GM19468 (cell line): ENCODE measurements at regions not wholly inside any gene's neighbourhood (a gene's known extent, or its start where the extent isn't known, plus 50 kb on each side); places are given as distances from the start of the nearest gene placed in this dataset.

ENCODE experiments used
- ATAC-seq: cut with Tn5 transposase; IDR thresholded peaks from one replicate; pipeline ENCODE4 v1.9.1; 2021; ENCODE audit warnings: mild to moderate bottlenecking, moderate library complexity, moderate number of reproducible peaks; ENCODE audit not compliant: unreplicated experiment; ENCODE audit errors: extremely low read depth

DNA sequence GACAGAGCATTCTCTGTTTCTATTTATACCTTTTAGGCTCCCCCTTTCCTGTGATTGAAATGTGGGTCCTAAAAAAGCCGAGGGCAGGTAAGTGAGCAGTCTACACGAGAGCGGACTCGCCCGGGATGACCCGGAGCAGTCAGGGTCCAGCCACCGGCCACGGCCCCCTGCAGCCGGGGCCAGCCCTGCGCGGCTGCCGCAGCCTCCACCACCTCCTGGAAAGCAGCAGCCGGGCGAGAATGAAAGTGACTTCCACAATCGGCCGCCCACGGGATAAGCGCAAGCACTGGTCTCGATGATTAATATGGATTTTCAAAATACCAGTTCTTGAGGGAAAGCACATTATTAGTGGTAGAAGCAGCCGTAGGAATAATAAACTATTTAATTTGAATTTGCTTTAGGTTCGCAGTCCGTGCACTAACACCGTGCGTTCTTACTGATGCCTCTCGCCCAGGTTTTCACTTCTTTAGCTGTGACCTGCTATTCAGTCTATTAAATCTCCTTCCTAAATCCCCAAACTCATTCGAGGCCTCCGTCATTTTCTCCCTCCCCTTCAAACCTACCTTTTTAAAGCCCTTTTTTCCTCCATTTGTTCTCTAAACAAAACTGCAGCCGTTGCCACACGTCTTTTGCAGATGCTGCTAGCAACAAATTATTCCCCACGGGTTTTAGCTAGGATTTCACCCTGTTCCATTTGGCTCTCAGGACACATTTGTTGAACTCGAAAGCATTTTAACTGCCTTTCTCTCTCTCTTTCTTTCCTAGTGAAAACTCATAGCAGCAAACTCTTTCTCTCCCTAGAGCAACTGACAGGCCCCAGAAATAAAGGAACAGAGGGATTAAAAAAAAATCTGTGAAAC lies 1015.1 kb upstream of the PIK3C3 start:
- ATAC-seq, result no peak

DNA sequence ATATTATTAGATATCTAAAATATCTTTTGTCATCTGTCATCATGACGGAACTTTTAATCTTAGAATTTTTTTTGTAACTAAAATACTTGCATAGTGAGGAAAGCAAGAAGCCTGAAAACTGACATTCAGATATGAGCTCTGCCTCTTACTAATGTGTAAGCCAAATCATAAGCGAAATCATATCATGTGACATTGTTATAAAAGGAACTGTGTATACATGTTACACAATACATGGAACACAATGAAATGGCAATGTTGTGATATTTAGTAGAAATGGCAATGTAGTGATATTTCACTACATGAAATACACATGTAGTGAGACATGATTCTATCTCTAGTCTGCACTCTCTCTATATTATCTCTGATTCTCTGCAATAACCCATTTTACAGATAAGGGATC lies 1016.4 kb upstream of the PIK3C3 start:
- no peak for ATAC-seq

DNA sequence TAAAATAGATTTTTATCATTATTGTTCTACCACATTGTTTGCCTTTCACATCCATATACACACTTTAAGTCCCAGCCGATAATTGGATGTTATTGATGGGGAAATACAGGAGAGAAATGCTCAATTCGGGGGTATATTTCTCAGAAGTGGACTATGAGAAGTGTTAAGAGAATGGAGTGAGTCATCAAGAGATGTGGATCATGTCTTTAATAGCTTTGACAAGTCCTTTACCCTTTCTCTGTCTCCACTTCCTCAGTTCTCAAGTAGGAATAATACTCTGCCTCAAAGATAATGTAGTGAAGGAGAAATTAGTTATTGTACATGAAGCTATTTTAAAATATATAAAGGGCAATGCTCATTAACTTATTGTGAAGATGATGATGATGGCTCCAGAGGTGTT lies 1017.6 kb upstream of the PIK3C3 start:
- ATAC-seq, result no peak

DNA sequence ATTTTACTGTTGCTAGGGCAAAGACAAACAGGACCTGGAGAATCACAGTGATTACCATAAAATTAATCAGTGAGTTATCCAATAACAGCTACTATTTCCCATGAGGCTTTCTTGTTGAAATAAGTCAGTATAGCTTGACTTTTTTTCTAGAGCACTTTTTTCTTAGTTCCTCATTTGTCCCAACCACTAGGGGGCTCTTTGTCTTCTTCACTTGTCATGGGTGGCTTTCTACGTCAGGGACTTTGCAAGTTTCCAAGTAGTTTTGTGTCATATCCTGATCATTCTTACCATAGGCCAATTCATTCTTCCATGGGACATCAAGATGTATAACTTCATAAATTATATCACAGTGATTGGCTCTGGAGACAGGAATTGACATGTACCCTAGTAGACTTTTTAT lies 1019.6 kb upstream of the PIK3C3 start:
- no peak for ATAC-seq

DNA sequence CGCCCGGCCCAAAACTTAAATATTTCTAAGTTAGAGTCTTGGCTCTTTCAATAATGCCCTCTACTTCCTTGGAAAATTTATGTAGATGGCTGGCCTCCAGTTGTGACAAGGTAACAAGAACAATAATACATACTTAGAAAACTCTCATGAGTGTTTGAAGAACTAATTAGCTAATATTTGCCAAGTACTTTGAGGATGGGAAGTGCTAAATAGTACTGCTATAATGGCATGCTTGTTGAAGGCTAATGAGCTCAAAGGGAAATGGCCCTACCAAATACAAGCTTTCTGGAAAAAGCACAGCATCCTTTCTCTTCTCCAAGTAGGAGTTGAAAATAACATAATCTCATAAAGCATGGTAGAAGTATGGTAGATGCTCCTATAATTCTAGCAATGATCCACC lies 1022.2 kb upstream of the PIK3C3 start:
- no peak for ATAC-seq

DNA sequence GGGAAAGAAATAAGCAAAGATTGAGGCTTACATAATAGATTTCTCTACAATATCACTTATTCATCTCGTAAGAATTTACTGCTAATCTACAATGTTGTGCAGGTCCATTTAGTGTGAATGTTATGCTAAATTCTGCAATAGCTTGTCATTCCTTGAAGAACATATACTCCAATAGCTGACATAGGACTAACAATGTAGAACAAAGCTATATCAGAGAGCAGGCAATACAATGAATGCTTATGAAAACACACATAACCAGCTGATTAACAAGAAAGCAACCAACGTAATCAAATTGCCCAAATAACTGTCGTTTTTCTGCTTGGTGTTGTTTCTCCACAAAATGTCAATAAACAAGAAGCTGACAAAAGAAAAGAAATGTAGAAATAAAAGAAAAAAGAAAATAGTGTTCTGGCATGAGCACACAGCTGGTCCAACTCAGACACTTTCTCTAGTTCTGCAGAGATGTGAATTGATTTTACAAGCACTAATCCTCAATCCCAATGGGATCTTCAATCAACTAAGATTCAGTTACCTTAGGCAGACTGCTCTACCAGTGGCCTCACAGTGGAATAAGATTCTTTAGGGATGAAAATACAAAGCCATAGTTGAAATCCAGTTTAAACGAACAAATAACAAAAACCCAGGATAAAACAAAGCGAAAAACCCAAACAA lies 1024.7 kb upstream of the PIK3C3 start:
- no peak for ATAC-seq

DNA sequence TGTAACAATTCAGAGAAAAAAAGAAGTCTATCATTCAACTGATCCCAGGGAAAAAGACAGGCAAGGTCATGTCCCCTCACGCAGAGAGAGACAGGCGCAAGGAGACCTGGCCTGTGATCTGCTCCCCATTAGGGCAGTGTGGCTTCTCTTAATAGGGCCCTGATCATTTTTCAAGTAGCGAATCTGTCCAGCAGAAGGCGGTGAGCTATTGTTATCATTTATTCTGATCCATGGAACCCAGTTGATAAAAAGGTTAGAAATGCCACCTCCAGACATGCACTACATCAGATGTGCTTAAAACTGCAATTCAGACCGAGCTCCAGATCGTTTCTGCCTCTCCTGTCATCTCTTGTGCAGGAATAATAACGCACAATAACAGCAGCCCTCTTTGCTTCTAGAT lies 1025.6 kb upstream of the PIK3C3 start:
- ATAC-seq, result no peak

DNA sequence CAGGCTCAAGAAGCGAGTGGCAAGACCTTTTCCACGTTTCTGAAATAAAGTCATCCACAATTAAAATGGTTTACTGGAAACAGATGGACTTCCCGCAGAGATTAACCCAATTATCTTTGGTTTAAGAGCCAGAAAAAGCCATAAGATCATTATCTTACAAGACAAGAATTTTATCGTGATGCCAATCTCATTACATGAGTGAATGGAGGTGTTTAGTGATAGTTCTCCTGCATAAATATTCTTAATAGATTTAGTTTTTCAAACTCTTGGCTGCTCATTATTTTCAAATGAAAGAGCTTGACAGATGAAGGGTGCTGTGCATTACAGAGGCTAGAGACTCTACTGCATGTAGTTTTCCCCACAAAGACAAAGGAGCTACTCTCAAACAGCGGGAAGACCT lies 1028.4 kb upstream of the PIK3C3 start:
- no peak for ATAC-seq

DNA sequence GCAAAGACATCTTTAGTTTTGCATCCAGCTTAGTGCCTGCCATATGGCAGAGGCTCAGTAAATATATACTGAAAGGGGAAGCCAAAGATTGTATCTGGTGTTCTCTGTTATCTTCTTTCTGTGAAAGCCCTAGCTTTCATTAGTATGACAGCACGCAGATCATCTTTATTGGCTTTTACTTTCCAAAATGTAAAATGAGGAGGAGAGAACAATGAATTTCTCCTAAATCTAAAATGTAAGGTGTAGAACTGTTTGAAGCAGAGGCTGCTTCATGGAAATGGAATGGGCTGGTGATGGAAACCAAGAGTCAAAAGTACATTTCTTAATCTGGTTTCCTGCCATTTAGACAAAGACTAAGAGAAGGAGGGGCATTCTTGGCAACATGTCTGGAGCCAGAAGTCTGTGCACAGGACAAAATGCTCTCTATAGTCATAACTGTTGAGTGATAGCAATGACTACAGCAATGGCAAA lies 1029.9 kb upstream of the PIK3C3 start:
- no peak for ATAC-seq

DNA sequence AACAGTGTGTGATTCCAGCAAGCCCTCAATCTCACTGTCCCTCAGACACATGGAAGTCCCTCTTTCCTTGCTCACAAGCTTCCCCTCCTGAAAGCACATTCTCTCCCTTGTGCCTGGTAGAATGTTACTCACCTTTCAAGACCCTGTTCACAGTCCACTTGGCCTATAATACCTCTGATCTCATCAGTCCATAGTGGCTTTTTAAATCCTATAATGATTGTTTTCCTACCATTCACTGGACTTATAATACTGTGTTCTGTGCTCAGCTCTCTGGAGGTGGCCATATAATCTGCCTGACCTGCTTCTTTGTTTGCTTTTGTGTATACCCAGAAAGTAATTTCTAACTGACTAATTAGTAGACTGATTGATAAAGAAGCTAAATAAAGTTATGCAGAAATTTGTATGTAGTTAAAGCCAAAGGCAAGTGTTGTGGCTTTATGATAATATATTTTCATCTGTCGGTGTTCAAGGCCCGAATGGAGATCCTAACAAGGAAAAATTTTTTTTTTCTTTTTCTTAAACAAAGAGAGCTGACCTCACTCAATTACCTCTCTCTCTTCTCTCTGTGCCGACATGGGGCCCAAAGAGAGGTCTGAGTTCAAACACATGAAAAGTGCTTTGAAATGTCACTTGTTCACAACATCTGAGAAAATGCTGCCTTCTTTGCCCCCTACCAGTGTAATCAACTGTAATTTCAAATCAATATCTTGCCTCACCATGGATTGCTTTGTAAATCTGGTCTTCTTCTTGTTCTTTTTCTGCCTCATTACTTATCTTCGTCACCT lies 1033.0 kb upstream of the PIK3C3 start:
- ATAC-seq, result no peak

DNA sequence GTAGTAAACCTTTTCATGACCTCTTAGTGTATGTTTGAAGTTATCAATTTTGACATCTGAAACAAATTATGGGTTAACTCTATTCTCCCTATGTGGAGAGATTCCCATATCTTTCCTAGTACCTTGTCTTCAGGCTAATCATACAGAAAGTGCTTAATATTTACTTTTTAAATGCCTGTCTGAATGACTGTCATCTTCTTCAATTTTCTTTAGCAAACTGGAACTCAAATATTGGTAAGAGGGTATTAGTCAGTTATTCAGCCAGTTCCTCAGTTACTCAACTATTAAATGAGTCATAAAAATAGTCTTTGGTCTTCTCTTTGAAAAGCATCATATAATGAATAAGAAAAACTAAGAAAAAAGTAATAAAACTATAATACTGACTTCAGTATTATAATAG lies 1038.0 kb upstream of the PIK3C3 start:
- no peak for ATAC-seq

DNA sequence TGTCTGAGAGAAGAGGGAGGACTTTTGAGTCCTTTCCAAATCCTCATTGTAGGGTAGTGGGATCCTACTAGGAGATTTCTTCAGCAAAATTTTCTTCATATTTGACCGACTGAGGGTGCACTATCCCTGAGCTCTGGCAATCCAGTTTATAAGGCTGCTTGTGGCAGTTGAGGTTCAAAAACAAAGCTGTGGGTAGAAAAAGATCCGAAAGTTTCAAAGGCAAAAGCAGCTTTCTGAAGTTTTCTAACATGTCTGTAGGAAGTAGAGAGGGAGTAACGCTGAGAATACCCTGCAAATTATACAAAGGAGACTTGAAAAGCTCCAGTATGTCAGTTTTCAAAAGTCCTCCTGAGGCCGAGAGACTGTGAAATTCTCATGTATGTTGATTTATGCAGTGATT lies 1039.3 kb upstream of the PIK3C3 start:
- no peak for ATAC-seq

DNA sequence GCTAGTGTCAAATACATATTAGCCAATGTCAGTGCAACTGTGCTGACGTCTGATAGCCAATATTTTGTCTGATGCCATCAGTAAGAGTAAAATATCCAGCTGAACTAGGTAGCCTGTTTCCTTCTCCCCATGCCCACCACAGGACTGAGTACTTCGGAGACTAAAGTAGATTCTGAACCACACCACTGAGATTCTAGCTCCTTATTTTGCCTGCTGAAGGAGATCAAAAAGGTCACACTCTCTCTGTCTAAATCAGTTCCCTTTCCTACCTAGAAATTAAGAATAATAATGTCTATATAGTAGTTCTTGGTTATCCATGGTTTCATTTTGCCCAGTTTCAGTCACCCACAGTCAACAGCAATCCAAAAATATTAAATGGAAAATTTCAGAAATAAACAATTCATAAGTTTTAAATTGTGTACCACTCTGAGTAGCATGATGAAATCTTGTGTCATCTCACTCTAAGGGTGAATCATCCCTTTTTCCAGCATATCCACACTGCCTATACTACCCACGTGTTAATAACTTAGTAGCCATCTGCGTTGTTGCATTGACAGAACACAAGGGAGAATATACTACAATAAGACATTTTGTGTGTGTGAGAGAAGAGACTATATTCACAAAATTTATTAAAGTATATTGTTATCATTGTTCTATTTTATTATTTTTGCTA lies 1043.3 kb upstream of the PIK3C3 start:
- ATAC-seq, result no peak

DNA sequence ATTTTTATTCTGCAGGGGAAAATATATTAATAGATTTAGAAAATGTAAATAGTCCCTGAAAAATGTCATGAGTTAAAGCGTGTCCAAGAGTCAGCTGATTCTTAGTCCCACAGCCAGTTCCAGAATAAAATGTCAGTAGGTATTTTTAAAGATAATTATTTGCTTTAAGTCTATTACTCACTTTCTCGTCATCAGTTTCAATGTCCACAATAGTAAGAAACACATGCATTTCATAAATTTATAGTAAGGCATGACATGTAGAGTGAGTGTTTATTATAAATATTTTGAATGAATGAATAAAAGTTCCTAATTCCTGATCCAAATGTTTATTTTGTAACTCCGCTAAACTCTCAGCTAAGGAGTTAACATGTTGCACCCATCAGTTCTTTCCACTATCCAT lies 1044.0 kb upstream of the PIK3C3 start:
- no peak for ATAC-seq

DNA sequence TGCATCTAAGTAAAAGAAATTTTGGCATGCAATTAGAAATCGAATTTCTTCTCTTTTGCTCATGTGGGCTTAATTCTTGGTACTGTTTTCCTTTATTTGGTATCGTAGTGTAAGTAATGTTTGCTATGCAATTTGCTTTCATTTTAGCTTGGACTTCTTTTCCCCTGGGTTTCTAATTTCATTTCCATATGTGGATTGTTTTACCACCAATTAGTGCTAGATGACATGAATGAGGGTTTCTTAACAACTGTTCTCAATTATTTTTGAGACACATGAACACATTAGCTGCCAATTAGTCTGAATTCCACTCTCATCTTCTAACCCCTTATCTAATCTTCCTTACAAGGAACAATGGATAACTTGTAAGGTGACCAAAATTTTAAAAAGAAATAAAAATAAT lies 1047.2 kb upstream of the PIK3C3 start:
- ATAC-seq, result no peak

DNA sequence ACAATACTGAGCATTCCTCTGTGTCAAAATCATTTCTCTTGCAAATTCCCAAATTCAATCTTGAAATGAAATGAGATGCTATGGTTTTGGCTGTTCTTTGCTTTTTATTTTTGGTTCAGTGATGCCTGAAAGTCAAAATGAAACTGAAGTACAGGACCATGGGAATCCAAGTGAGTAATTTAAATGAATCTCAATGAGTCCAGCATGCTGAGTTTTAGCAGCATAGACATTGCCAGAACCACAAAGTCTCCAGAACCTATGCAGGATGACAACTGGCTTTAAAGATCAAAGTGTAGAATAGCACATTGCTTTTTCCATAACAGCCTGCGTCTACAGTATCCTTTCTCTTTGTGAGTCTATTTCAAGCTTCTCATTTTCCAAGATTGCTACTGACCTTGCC lies 1050.7 kb upstream of the PIK3C3 start:
- ATAC-seq, result no peak

DNA sequence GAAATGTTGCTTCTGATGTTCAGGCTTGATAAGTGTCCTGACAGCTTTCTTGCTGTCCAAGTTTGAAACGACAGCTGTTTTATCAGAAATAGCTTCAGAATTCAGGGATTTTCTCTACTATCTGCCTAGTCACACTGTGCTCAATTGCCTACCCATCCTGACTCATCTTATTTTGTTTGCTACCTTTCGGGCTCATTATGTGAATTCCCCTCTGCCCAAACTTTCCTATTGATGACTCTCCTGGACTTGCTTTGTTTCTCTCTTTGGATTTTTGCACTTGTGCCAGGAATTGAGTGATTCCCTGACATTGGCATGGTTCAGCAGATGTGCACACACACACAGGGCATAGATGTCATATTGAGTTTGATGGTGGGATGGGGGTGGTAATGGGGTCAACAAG lies 1052.6 kb upstream of the PIK3C3 start:
- no peak for ATAC-seq

DNA sequence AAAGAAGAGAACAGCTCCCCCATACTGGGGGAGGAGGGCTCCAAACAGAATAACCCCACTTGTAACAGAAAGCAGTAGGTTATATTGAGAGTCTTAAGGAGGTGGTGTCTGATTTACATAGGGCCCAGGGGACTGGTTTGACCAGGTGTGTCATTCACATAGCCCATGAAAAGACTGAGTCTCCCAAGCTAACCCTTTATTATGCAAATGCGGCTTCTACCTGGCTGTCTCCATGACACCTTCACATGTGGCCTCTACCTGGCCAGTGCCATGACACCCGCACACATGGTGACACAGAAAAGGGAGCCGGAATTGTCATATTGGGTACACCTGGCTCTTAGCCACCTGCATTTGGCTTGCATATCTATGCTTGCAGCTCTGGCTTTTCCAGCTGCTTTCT lies 1057.2 kb upstream of the PIK3C3 start:
- ATAC-seq, result no peak

DNA sequence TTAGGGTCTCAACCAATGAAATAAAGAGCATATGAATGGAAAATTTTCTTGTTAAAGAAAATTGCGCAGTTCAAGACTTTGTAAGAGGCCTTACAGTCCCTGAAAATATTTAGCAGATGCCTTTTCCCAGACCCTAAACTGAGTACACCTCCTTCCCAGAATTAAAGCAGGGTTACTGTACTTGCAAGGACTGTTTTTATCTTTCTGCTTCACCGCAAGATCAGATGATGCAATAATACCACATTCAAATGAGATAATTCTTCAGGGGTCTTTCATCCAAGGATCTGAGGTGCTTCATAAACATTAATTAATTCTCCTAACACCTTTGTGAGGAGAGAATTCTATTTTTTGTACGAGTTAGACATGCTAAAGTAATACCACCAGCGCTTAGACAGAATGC lies 1071.8 kb upstream of the PIK3C3 start:
- no peak for ATAC-seq

DNA sequence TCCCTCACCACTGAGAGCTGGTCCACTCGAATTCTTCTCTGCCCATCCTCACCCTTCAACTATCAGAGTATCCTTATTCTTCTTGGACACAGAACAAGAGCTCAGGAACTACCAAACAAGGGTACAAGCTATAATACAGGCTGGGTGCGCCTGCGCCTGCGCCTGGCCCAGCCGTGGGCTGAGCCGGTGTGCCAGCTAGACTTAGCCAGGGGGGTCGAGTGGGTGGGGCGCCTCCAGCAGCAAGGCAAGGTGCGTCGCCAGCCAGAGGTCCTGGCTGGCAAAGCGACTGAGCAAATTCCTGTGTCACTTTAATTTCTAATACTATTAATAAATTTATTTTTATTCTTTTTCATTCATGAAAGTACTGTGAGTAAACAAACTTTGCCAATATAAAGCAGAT lies 1072.6 kb upstream of the PIK3C3 start:
- ATAC-seq, result no peak
